Cardiac fibroblast (primary cell): ENCODE measurements at regions not wholly inside any gene's neighbourhood (a gene's known extent, or its start where the extent isn't known, plus 50 kb on each side); places are given as distances from the start of the nearest gene placed in this dataset.

Source experiments
- DNase-seq, 2 donors: peaks; one replicate each; pipeline versions ENCODE4 v3.0.0 to v3.0.0-alpha.2; 2010; ENCODE audit warnings: low read depth in 2 of 2
- H3K4me3 ChIP-seq, 2 donors: replicated peaks in 1 of 2; 1 replicate in 1 of 2; 2 replicates in 1 of 2; pipeline ENCODE4 v1.5.1; 2011; ENCODE audit warnings: low read depth in 2 of 2, low read length in 2 of 2, mild to moderate bottlenecking in 2 of 2, moderate library complexity in 1 of 2
- CTCF ChIP-seq: IDR thresholded peaks from one replicate; pipeline ENCODE4 v1.5.1; 2011; ENCODE audit warnings: low read depth, mild to moderate bottlenecking, low read length, inconsistent platforms

- no peak overlapping the region for H3K4me3 ChIP-seq
- TF ChIP-seq CTCF = no peak
- DNase-seq = no peak
Observed at GRCh38 chr14:86946446-86946845, 1046.5 kb downstream of the GALC start.

- no peak for TF ChIP-seq CTCF
- no peak overlapping the region for H3K4me3 ChIP-seq
- no peak for DNase-seq
Observed at GRCh38 chr14:86944434-86944833, 1048.5 kb downstream of the GALC start.

DNA sequence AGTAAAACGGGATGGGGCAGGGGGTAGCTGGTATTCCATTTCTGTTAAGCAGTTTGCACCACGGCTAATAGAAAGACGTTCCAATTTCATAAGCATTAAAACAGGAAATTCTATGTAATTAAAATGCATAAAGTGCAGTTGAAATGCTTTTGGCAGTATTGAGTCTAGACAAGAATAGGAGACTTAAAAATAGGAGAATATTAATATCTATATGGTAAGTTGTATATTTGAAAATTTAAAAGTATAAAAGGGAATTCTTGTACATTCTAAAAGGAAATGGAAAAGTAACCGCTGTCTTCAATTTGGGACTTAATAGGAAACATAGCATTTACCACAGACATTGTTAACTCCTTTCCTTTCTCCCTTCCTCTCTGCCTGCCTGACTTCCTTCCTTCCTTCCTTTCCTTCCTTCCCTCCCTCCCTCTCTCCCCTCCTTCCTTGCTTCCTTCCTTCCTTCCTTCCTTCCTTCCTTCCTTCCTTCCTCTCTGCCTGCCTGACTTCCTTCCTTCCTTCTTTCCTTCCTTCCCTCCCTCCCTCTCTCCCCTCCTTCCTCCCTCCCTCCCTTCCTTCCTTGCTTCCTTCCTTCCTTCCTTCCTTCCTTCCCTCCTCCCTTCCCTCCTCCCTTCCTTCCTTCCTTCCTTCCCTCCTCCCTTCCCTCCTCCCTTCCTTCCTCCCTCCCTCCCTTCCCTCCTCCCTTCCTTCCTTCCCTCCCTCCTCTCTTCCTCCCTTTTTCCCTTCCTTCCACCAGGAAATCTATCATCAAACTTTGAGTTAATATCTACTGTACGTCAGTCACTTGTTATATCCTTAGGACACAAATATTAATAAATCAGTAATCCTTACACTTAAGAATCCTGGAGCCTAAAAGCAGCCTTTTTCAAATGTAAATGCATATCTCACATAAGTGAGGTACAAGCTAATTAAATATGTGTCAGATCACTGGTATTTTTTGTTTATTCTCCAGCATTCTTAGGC, 1049.3 kb downstream of the GALC start:
- H3K4me3 ChIP-seq = no peak overlapping the region
- no peak for TF ChIP-seq CTCF
- no peak for DNase-seq

DNA sequence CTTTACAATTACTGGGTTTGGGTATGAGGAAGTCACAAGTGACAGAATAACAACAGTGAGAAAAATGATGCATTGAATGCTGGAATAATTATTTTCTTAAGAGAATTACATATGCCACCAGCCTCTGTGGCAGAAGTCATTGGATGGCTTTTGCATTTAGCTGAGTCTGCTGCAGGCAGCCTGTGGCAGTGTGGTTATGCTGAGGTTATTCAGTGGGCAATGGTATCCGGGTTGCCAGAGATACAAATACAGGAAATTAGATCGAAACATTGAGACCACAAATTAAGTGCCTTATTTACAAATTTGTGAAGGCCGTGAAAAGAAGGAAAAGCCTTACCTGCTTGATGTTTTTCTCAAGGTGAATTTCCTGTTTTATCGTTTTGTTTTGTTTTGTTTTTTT, 1050.0 kb downstream of the GALC start:
- no peak for DNase-seq

DNA sequence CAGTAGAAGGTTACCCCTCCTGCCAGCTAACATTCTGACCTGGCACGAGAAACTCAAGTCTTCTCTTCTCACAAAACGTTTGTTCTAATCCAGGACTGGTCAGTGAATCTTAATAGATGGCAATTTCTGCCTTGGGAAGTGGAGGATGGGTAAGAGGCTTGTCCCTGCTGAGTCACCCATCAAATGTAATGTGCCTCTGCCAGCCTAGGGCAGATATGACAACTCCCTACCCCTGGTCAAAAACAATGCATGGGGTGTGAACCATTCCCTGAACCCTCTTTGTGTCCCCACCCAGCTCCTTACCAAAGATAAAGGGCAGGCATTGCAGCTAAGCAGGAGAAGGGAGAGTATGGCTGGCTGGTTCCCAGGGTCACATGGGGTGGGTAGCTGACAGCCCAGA, 1052.9 kb downstream of the GALC start:
- H3K4me3 ChIP-seq = no peak overlapping the region
- no peak for DNase-seq
- TF ChIP-seq CTCF = no peak

More for the DNA sequence above, 1050.0 kb downstream of the GALC start:
- H3K4me3 ChIP-seq = no peak overlapping the region
- TF ChIP-seq CTCF = no peak

- no peak for TF ChIP-seq CTCF
- DNase-seq = no peak
- no peak overlapping the region for H3K4me3 ChIP-seq
Observed at GRCh38 chr14:86938320-86938719, 1054.7 kb downstream of the GALC start.
